HepG2 (cell line): ENCODE measurements at regions not wholly inside any gene's neighbourhood (a gene's known extent, or its start where the extent isn't known, plus 50 kb on each side); places are given as distances from the start of the nearest gene placed in this dataset.

Source experiments
- ATAC-seq: fragments of 200-7000 bp; cut with Tn5 transposase; 3 replicates; pipeline ENCODE4 v1.9.1; 2020; ENCODE audit warnings: mild to moderate bottlenecking, moderate library complexity
- BruUV-seq: library from RNA; stranded (reverse); fragments of 400-500 nt; replicated peaks from 2 replicates; lab custom pipeline; 2021; lab: Mats Ljungman, UMichigan
- CTCF ChIA-PET: fragments of 300-600 bp; formaldehyde crosslinking; extraction: SDS; loops from one replicate; lab custom pipeline; 2021; ENCODE audit warnings: low total read pairs, inconsistent platforms, low intra/inter-chr PET ratio; lab: Yijun Ruan, JAX
- POLR2A ChIA-PET: fragments of 350-600 bp; sonication (Branson Sonifier 250); formaldehyde crosslinking; loops from one replicate; lab custom pipeline; 2020; ENCODE audit warnings: antibody characterized with exemption, inconsistent platforms; lab: Yijun Ruan, JAX
- DNase-seq: peaks from one replicate; pipeline ENCODE4 v3.0.0-alpha.2; 2015; ENCODE audit warnings: low spot score
- FAIRE-seq: peaks from 3 replicates; lab custom pipeline; 2011; peaks lifted over from hg19 to GRCh38; lab: Jason Lieb, UNC
- H2AFZ ChIP-seq: one replicate; pipeline ENCODE4 v1.6.1; 2011; ENCODE audit warnings: low read length, inconsistent platforms
- H3K27ac ChIP-seq: fragments of 300-600 bp; 3 replicates; pipeline ENCODE4 v1.8.0; 2011; ENCODE audit warnings: mixed run types, mild to moderate bottlenecking, mixed read lengths, low read length, inconsistent platforms; ENCODE audit not compliant: insufficient read depth; ENCODE audit errors: extremely low read length
- H3K27me3 ChIP-seq, 2 experiments: fragments of 200-600 bp in 1 of 2; 2 replicates in 1 of 2; 3 replicates in 1 of 2; pipeline versions ENCODE4 v1.6.0 to v1.8.0; 2011; ENCODE audit warnings: low read length in 2 of 2, mild to moderate bottlenecking in 2 of 2, moderate library complexity in 2 of 2, inconsistent platforms in 1 of 2; ENCODE audit not compliant: insufficient read depth in 2 of 2, control insufficient read depth in 1 of 2
- H3K36me3 ChIP-seq, 2 experiments: fragments of 200-600 bp in 1 of 2; replicated peaks in 1 of 2; 2 replicates in 1 of 2; 3 replicates in 1 of 2; pipeline versions ENCODE4 v1.5.1 to v1.8.0; 2011; ENCODE audit warnings: low read length in 2 of 2, inconsistent platforms in 1 of 2; ENCODE audit not compliant: insufficient read depth in 2 of 2, control insufficient read depth in 1 of 2
- H3K4me1 ChIP-seq: 2 replicates; pipeline ENCODE4 v1.5.1; 2012; ENCODE audit warnings: low read length, inconsistent platforms; ENCODE audit not compliant: insufficient read depth
- H3K4me2 ChIP-seq: 2 replicates; pipeline ENCODE4 v1.6.0; 2011; ENCODE audit warnings: low read depth, low read length, inconsistent platforms
- H3K4me3 ChIP-seq, 3 experiments: fragments of 200-600 bp in 1 of 3; sonication (generic), shearing (Covaris generic) in 1 of 3; replicated peaks in 1 of 3; 2 replicates each; pipeline ENCODE4 v1.5.1; 2011 to 2016; ENCODE audit warnings: low read length in 3 of 3, inconsistent platforms in 2 of 3, low read depth in 2 of 3, mild to moderate bottlenecking in 2 of 3, control low read depth in 1 of 3, mixed read lengths in 1 of 3; ENCODE audit not compliant: insufficient read depth in 1 of 3
- H3K79me2 ChIP-seq: one replicate; pipeline ENCODE4 v1.6.1; 2011; ENCODE audit warnings: low read length, inconsistent platforms; ENCODE audit not compliant: insufficient read depth
- H3K9ac ChIP-seq: 2 replicates; pipeline ENCODE4 v1.6.0; 2011; ENCODE audit warnings: mild to moderate bottlenecking, low read depth, low read length, inconsistent platforms; ENCODE audit not compliant: insufficient read depth
- H3K9me3 ChIP-seq: 2 replicates; pipeline ENCODE4 v1.5.1; 2012; ENCODE audit warnings: mild to moderate bottlenecking, low read length
- H4K20me1 ChIP-seq: 2 replicates; pipeline ENCODE4 v1.6.0; 2011; ENCODE audit warnings: inconsistent platforms, mild to moderate bottlenecking, low read length, moderate library complexity; ENCODE audit not compliant: insufficient read depth
- ARNT ChIP-seq: fragments of 450-650 bp; IDR thresholded peaks from 2 replicates; pipeline ENCODE4 v1.6.1; 2017
- CEBPG ChIP-seq: IDR thresholded peaks from 2 replicates; pipeline ENCODE4 v1.6.1; 2016
- GPN1 ChIP-seq: sonication (generic); formaldehyde crosslinking; IDR thresholded peaks from 2 replicates; pipeline ENCODE4 v1.5.1; 2020; ENCODE audit warnings: missing genetic modification reagents, borderline replicate concordance
- PAX8 ChIP-seq: sonication (generic); formaldehyde crosslinking; IDR thresholded peaks from 2 replicates; pipeline ENCODE4 v1.8.0; 2022; ENCODE audit warnings: mild to moderate bottlenecking, missing genetic modification reagents, borderline replicate concordance
- PHB2 ChIP-seq: fragments of 450-650 bp; IDR thresholded peaks from 2 replicates; pipeline ENCODE4 v1.6.1; 2018; ENCODE audit not compliant: partially characterized antibody
- ZFP91 ChIP-seq: sonication (generic); formaldehyde crosslinking; IDR thresholded peaks from 2 replicates; pipeline ENCODE4 v1.9.0; 2022; ENCODE audit warnings: missing genetic modification reagents, mild to moderate bottlenecking, borderline replicate concordance
- ZNF230 ChIP-seq: sonication (generic); formaldehyde crosslinking; IDR thresholded peaks from 2 replicates; pipeline ENCODE4 v1.4.0; 2020; ENCODE audit warnings: mild to moderate bottlenecking, missing genetic modification reagents
- ZNF563 ChIP-seq: sonication (generic); formaldehyde crosslinking; IDR thresholded peaks from 2 replicates; pipeline ENCODE4 v1.8.0; 2022; ENCODE audit warnings: mild to moderate bottlenecking, moderate library complexity, missing genetic modification reagents
- ZNF576 ChIP-seq: sonication (generic); formaldehyde crosslinking; IDR thresholded peaks from 2 replicates; pipeline ENCODE4 v1.4.0; 2020; ENCODE audit warnings: mild to moderate bottlenecking, missing genetic modification reagents
- ZNF609 ChIP-seq: sonication (generic); formaldehyde crosslinking; IDR thresholded peaks from 2 replicates; pipeline ENCODE4 v1.4.0; 2020; ENCODE audit warnings: mild to moderate bottlenecking, missing genetic modification reagents, borderline replicate concordance
- ZNF691 ChIP-seq: sonication (generic); formaldehyde crosslinking; IDR thresholded peaks from 2 replicates; pipeline ENCODE4 v1.4.0; 2020; ENCODE audit warnings: missing genetic modification reagents, low read depth, mild to moderate bottlenecking, borderline replicate concordance
- ZNF747 ChIP-seq: sonication (generic); formaldehyde crosslinking; IDR thresholded peaks from 2 replicates; pipeline ENCODE4 v1.8.1; 2023; ENCODE audit warnings: missing genetic modification reagents, mild to moderate bottlenecking, borderline replicate concordance
- ZNF782 ChIP-seq: sonication (generic); formaldehyde crosslinking; IDR thresholded peaks from 2 replicates; pipeline ENCODE4 v1.4.0; 2020; ENCODE audit warnings: missing genetic modification reagents, mild to moderate bottlenecking, borderline replicate concordance
- ZNF784 ChIP-seq: sonication (generic); formaldehyde crosslinking; IDR thresholded peaks from 2 replicates; pipeline ENCODE4 v1.5.1; 2020; ENCODE audit warnings: missing genetic modification reagents, mild to moderate bottlenecking, borderline replicate concordance
- WGBS: methylation state at CpG from one replicate; pipeline ENCODE4 v1.1.6; 2017; ENCODE audit warnings: low lambda C conversion rate; 5-methylcytosine and 5-hydroxymethylcytosine counted together
- in situ Hi-C: cut with HindIII; loops from 2 replicates; pipeline ENCODE4 v1.10.0; 2017; ENCODE audit warnings: low pct_unique_long_range_greater_than_20kb; ENCODE audit not compliant: extremely low pct_ligation_motif_present
- intact Hi-C: fragments of 100-400 bp; cut with micrococcal nuclease; formaldehyde crosslinking; loops from one replicate; pipeline ENCODE4 v1.10.0; 2022; ENCODE audit not compliant: unreplicated experiment

- no peak for TF ChIP-seq ZNF609 (CRISPR knock-in tag)
- no peak for TF ChIP-seq GPN1 (CRISPR knock-in tag)
- TF ChIP-seq ZFP91 (CRISPR knock-in tag) = no peak
Measured at GRCh38 chr13:73938372-73939070, 195.7 kb downstream of the KLF12 start (continued).

- Histone ChIP-seq H3K4me3 (no peak overlapping the region), H3K4me1 (no peaks in the 10 kb centered on the region), H4K20me1 (no peaks in the 10 kb centered on the region), H2AFZ (no peak overlapping the region), H3K9ac (no peak overlapping the region), H3K27ac (no peak overlapping the region), H3K4me2 (no peak overlapping the region), H3K9me3 (no peaks in the 10 kb centered on the region), H3K79me2 (no peaks in the 10 kb centered on the region), H3K36me3 (no peaks in the 10 kb centered on the region), H3K27me3 (no peaks in the 10 kb centered on the region)
- ChIA-PET POLR2A (no interaction called here), CTCF (no interaction called here)
- BruUV-seq = no TSS peak
- 93% methylated on average over 1 of the region's 1 CpG for WGBS
- ATAC-seq (no peak), FAIRE-seq (no peak), DNase-seq (no peak)
- in situ Hi-C loops = no loop called here
- no peak for TF ChIP-seq ZNF784 (CRISPR knock-in tag)
- no peak for TF ChIP-seq ZNF563 (CRISPR knock-in tag)
- no peak for TF ChIP-seq ZNF576
- no peak for TF ChIP-seq ZNF747 (CRISPR knock-in tag)
- TF ChIP-seq ZNF691 (CRISPR knock-in tag) = no peak
- no peak for TF ChIP-seq PHB2
- TF ChIP-seq CEBPG (CRISPR knock-in tag) = no peak
- no peak for TF ChIP-seq ARNT
- no peak for TF ChIP-seq ZNF230
- no peak for TF ChIP-seq ZNF782 (CRISPR knock-in tag)
- no peak for TF ChIP-seq PAX8 (CRISPR knock-in tag)
- intact Hi-C loops = no loop called here
Measured at GRCh38 chr13:73937441-73937840, 196.8 kb downstream of the KLF12 start.
